Activated CD8-positive, alpha-beta T cell treated with anti-CD3 and anti-CD28 coated beads for 36 hours (primary cell): ENCODE measurements at regions not wholly inside any gene's neighbourhood (a gene's known extent, or its start where the extent isn't known, plus 50 kb on each side); places are given as distances from the start of the nearest gene placed in this dataset.

ENCODE experiments used
- ATAC-seq: fragments of 200-7000 bp; cut with Tn5 transposase; one replicate; pipeline ENCODE4 v1.10.0; 2021; ENCODE audit warnings: mild to moderate bottlenecking, moderate library complexity
- CTCF ChIA-PET: fragments of 350-600 bp; sonication (Branson Sonifier 250); formaldehyde crosslinking; loops from one replicate; lab custom pipeline; 2021; ENCODE audit warnings: antibody characterized with exemption; lab: Charles Lee
- POLR2A ChIA-PET: fragments of 350-600 bp; sonication (Branson Sonifier 250); formaldehyde crosslinking; loops from one replicate; lab custom pipeline; 2021; ENCODE audit warnings: antibody characterized with exemption; lab: Charles Lee
- DNase-seq: peaks from one replicate; pipeline ENCODE4 v3.0.0-alpha.2; 2020
- H3K27ac Mint-ChIP-seq: one replicate; pipeline ENCODE4 v1.8.0; 2021; ENCODE audit warnings: mild to moderate bottlenecking, mixed read lengths
- H3K27me3 Mint-ChIP-seq: one replicate; pipeline ENCODE4 v1.8.0; 2021; ENCODE audit warnings: mixed read lengths
- H3K36me3 Mint-ChIP-seq: one replicate; pipeline ENCODE4 v1.8.0; 2021; ENCODE audit warnings: low read depth, mixed read lengths
- H3K4me1 Mint-ChIP-seq: one replicate; pipeline ENCODE4 v1.8.0; 2021; ENCODE audit warnings: low read depth, mixed read lengths
- H3K4me3 Mint-ChIP-seq: one replicate; pipeline ENCODE4 v1.8.0; 2021; ENCODE audit warnings: mild to moderate bottlenecking, moderate library complexity, mixed read lengths
- H3K9me3 Mint-ChIP-seq: one replicate; pipeline ENCODE4 v1.8.0; 2021; ENCODE audit warnings: mixed read lengths
- CTCF ChIP-seq: fragments of 200-600 bp; IDR thresholded peaks from one replicate; pipeline ENCODE4 v1.8.0; 2022; ENCODE audit warnings: antibody characterized with exemption, mild to moderate bottlenecking
- intact Hi-C: fragments of 100-400 bp; cut with micrococcal nuclease; formaldehyde crosslinking; loops from one replicate; pipeline ENCODE4 v1.10.0; 2022

- Mint-ChIP-seq H3K27ac (no peak overlapping the region), H3K4me3 (no peak overlapping the region), H3K9me3 (no peaks in the 10 kb centered on the region), H3K36me3 (no peaks in the 10 kb centered on the region), H3K4me1 (no peaks in the 10 kb centered on the region), H3K27me3 (no peaks in the 10 kb centered on the region)
- no peak for TF ChIP-seq CTCF
- DNase-seq (no peak), ATAC-seq (no peak)
- ChIA-PET POLR2A (no interaction called here), CTCF (no interaction called here)
- intact Hi-C loops = no loop called here
Measured at GRCh38 chr13:34201050-34201913, 383.3 kb downstream of the RFC3 start.

- ATAC-seq (no peak), DNase-seq (no peak)
- intact Hi-C loops = no loop called here
- Mint-ChIP-seq H3K9me3 (peaks cover 2% of the 10 kb centered on the region), H3K27ac (no peak overlapping the region), H3K27me3 (no peaks in the 10 kb centered on the region), H3K36me3 (no peaks in the 10 kb centered on the region), H3K4me3 (no peak overlapping the region), H3K4me1 (no peaks in the 10 kb centered on the region)
- no peak for TF ChIP-seq CTCF
- ChIA-PET POLR2A (no interaction called here), CTCF (no interaction called here)
Measured at GRCh38 chr13:34207334-34207733, 389.4 kb downstream of the RFC3 start.

GRCh38 chr13:34207872-34208271 is 389.9 kb downstream of the RFC3 start:
- Mint-ChIP-seq H3K4me3 (no peak overlapping the region), H3K4me1 (no peaks in the 10 kb centered on the region), H3K9me3 (peaks cover 2% of the 10 kb centered on the region), H3K27me3 (no peaks in the 10 kb centered on the region), H3K27ac (no peak overlapping the region), H3K36me3 (no peaks in the 10 kb centered on the region)
- DNase-seq (no peak), ATAC-seq (no peak)
- ChIA-PET CTCF (no interaction called here), POLR2A (no interaction called here)
- intact Hi-C loops = no loop called here
- no peak for TF ChIP-seq CTCF

- Mint-ChIP-seq H3K36me3 (no peaks in the 10 kb centered on the region), H3K9me3 (peaks cover 2% of the 10 kb centered on the region), H3K27me3 (no peaks in the 10 kb centered on the region), H3K27ac (no peak overlapping the region), H3K4me3 (no peak overlapping the region), H3K4me1 (no peaks in the 10 kb centered on the region)
- ATAC-seq (no peak), DNase-seq (no peak)
- CTCF ChIA-PET = no interaction called here
- intact Hi-C loops = no loop called here
- POLR2A ChIA-PET = no interaction called here
- no peak for TF ChIP-seq CTCF
Measured at GRCh38 chr13:34208336-34208735, 390.4 kb downstream of the RFC3 start.

- TF ChIP-seq CTCF = no peak
- no peaks in the 10 kb centered on the region for H3K27me3 Mint-ChIP-seq
- intact Hi-C loops = no loop called here
- H3K27ac Mint-ChIP-seq = no peak overlapping the region
- H3K4me3 Mint-ChIP-seq = no peak overlapping the region
- H3K4me1 Mint-ChIP-seq = no peaks in the 10 kb centered on the region
- POLR2A ChIA-PET = no interaction called here
- no peaks in the 10 kb centered on the region for H3K36me3 Mint-ChIP-seq
- CTCF ChIA-PET = no interaction called here
- no peak for ATAC-seq
- H3K9me3 Mint-ChIP-seq = peaks cover 2% of the 10 kb centered on the region
- DNase-seq = no peak
Measured at GRCh38 chr13:34210341-34210740, 392.4 kb downstream of the RFC3 start.
